ENCODE measurements at regions not wholly inside any gene's neighbourhood (a gene's known extent, or its start where the extent isn't known, plus 50 kb on each side); places are given as distances from the start of the nearest gene placed in this dataset.

- TF ChIP-seq ZNF8 (CRISPR knock-in tag; IDR thresholded peaks at IDR 0.05) (no peak), SNAI2 (CRISPR knock-in tag; IDR thresholded peaks at IDR 0.05) (no peak), GLIS3 (CRISPR knock-in tag; IDR thresholded peaks at IDR 0.05) (no peak), PATZ1 (CRISPR knock-in tag; IDR thresholded peaks at IDR 0.05; ENCODE audit: borderline replicate concordance) (no peak), PPARA (CRISPR knock-in tag; IDR thresholded peaks at IDR 0.05; ENCODE audit: borderline replicate concordance) (no peak), ESRRG (CRISPR knock-in tag; IDR thresholded peaks at IDR 0.05) (no peak), TSHZ2 (CRISPR knock-in tag; IDR thresholded peaks at IDR 0.05) (no peak), TOX (CRISPR knock-in tag; IDR thresholded peaks at IDR 0.05; ENCODE audit: borderline replicate concordance) (no peak)
- ATAC-seq, result no peak
These were observed 252.5 kb upstream of the NR3C2 start for GRCh38 chr4:148694702-148695101.

GRCh38 chr4:148693913-148694649 is 251.9 kb upstream of the NR3C2 start:
- ATAC-seq, result no peak

GRCh38 chr4:148692242-148692641 is 250.0 kb upstream of the NR3C2 start:
- TF ChIP-seq ZFP3 (CRISPR knock-in tag; IDR thresholded peaks at IDR 0.05) (no peak), ZNF8 (CRISPR knock-in tag; IDR thresholded peaks at IDR 0.05) (no peak), BACH2 (CRISPR knock-in tag; IDR thresholded peaks at IDR 0.05; ENCODE audit: borderline replicate concordance) (no peak), ZFP30 (CRISPR knock-in tag; IDR thresholded peaks at IDR 0.05) (no peak), ZC3H10 (CRISPR knock-in tag; IDR thresholded peaks at IDR 0.05) (no peak), TSHZ2 (CRISPR knock-in tag; IDR thresholded peaks at IDR 0.05) (no peak), SNAI2 (CRISPR knock-in tag; IDR thresholded peaks at IDR 0.05) (no peak), ESRRG (CRISPR knock-in tag; IDR thresholded peaks at IDR 0.05) (no peak), TCF4 (CRISPR knock-in tag; IDR thresholded peaks at IDR 0.05; ENCODE audit: borderline replicate concordance) (no peak), TOX (CRISPR knock-in tag; IDR thresholded peaks at IDR 0.05; ENCODE audit: borderline replicate concordance) (no peak), CREB5 (CRISPR knock-in tag; IDR thresholded peaks at IDR 0.05; ENCODE audit: low read depth) (no peak), POU6F1 (CRISPR knock-in tag; IDR thresholded peaks at IDR 0.05; ENCODE audit: borderline replicate concordance, low read depth) (no peak), ZNF70 (CRISPR knock-in tag; IDR thresholded peaks at IDR 0.05) (no peak)
- ATAC-seq, result no peak

More at GRCh38 chr4:148693913-148694649, 251.9 kb upstream of the NR3C2 start:
- TF ChIP-seq PPARA (CRISPR knock-in tag; IDR thresholded peaks at IDR 0.05; ENCODE audit: borderline replicate concordance), result no peak
- TF ChIP-seq GLIS3 (CRISPR knock-in tag; IDR thresholded peaks at IDR 0.05), result no peak
- TF ChIP-seq BACH2 (CRISPR knock-in tag; IDR thresholded peaks at IDR 0.05; ENCODE audit: borderline replicate concordance), result no peak
- TF ChIP-seq TSHZ2 (CRISPR knock-in tag; IDR thresholded peaks at IDR 0.05), result no peak
- TF ChIP-seq OSR1 (CRISPR knock-in tag; IDR thresholded peaks at IDR 0.05), result no peak
- no peak for TF ChIP-seq ZNF8 (CRISPR knock-in tag; IDR thresholded peaks at IDR 0.05)
